CD8-positive, alpha-beta memory T cell (primary cell): ENCODE measurements at regions not wholly inside any gene's neighbourhood (a gene's known extent, or its start where the extent isn't known, plus 50 kb on each side); places are given as distances from the start of the nearest gene placed in this dataset.

ENCODE experiments used
- CTCF ChIA-PET: fragments of 350-600 bp; sonication (Branson Sonifier 250); formaldehyde crosslinking; loops from one replicate; lab custom pipeline; 2021; ENCODE audit warnings: antibody characterized with exemption; lab: Charles Lee
- POLR2A ChIA-PET: fragments of 350-600 bp; sonication (Branson Sonifier 250); formaldehyde crosslinking; loops from one replicate; lab custom pipeline; 2021; ENCODE audit warnings: antibody characterized with exemption; lab: Charles Lee
- DNase-seq, 5 donors: peaks; one replicate each; pipeline versions ENCODE4 v3.0.0 to v3.0.0-alpha.2; 2020 to 2022; ENCODE audit warnings: mixed read lengths in 1 of 5
- H3K27ac ChIP-seq: one replicate; pipeline ENCODE4 v1.7.0; 2013; ENCODE audit warnings: low read depth, mild to moderate bottlenecking, low read length, moderate library complexity
- H3K27me3 ChIP-seq: 2 replicates; pipeline ENCODE4 v1.7.0; 2013; ENCODE audit warnings: low read length, mild to moderate bottlenecking; ENCODE audit not compliant: insufficient read depth, poor library complexity, severe bottlenecking
- H3K36me3 ChIP-seq: 2 replicates; pipeline ENCODE4 v1.7.0; 2013; ENCODE audit warnings: mild to moderate bottlenecking, low read length, moderate library complexity; ENCODE audit not compliant: insufficient read depth
- H3K4me1 ChIP-seq: 2 replicates; pipeline ENCODE4 v1.7.0; 2013; ENCODE audit warnings: mild to moderate bottlenecking, low read length, moderate library complexity; ENCODE audit not compliant: insufficient read depth
- H3K4me3 ChIP-seq: 2 replicates; pipeline ENCODE4 v1.7.0; 2013; ENCODE audit warnings: mild to moderate bottlenecking, low read length
- H3K9me3 ChIP-seq: 2 replicates; pipeline ENCODE4 v1.7.0; 2013; ENCODE audit warnings: mild to moderate bottlenecking, low read length
- H3K27ac Mint-ChIP-seq, 8 donors: one replicate each; pipeline ENCODE4 v1.8.0; 2020 to 2021; ENCODE audit warnings: mixed read lengths in 8 of 8, mild to moderate bottlenecking in 6 of 8, inconsistent platforms in 3 of 8, moderate library complexity in 3 of 8
- H3K27me3 Mint-ChIP-seq, 2 donors: one replicate each; pipeline ENCODE4 v1.8.0; 2020 to 2021; ENCODE audit warnings: mixed read lengths in 2 of 2, mild to moderate bottlenecking in 1 of 2, moderate library complexity in 1 of 2
- H3K36me3 Mint-ChIP-seq, 3 donors: one replicate each; pipeline ENCODE4 v1.8.0; 2020 to 2021; ENCODE audit warnings: mixed read lengths in 3 of 3, inconsistent platforms in 1 of 3, mild to moderate bottlenecking in 1 of 3
- H3K4me1 Mint-ChIP-seq, 3 donors: one replicate each; pipeline ENCODE4 v1.8.0; 2020 to 2021; ENCODE audit warnings: mixed read lengths in 3 of 3, inconsistent platforms in 1 of 3, mild to moderate bottlenecking in 1 of 3
- H3K4me3 Mint-ChIP-seq, 7 donors: one replicate each; pipeline ENCODE4 v1.8.0; 2020 to 2021; ENCODE audit warnings: mixed read lengths in 7 of 7, mild to moderate bottlenecking in 6 of 7, moderate library complexity in 4 of 7, inconsistent platforms in 2 of 7
- H3K9me3 Mint-ChIP-seq, 5 donors: one replicate each; pipeline ENCODE4 v1.8.0; 2020 to 2022; ENCODE audit warnings: mixed read lengths in 5 of 5, mild to moderate bottlenecking in 3 of 5, moderate library complexity in 2 of 5, inconsistent platforms in 1 of 5

DNA sequence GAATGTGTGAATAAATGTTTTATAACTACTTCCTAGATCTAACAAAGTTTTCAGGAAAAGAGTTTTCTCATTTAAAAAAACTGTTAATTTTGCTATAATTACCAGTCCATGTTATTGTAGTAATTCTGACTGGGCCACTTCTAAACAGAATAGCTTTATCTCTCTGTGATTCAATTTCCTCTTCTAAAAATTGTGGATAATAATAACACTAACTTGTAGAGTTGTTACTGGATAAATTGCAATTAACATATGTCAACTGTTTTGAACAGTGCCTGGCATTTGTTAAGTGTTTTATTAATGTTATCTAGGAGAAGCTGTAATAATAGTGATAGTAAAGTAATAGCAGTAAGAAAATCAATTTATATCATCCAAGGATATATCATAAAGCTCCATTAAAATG is 162.3 kb downstream of the BTC start:
- Mint-ChIP-seq H3K36me3 (no peaks in the 10 kb centered on the region), H3K4me1 (peaks cover 0 to 5% (median 5%) of the 10 kb centered on the region in 3 donors), H3K9me3 (peaks cover 0 to 3% (median 0%) of the 10 kb centered on the region in 5 donors), H3K27me3 (peaks cover 2 to 7% of the 10 kb centered on the region in 2 donors), H3K27ac (no peak overlapping the region), H3K4me3 (no peak overlapping the region)
- H3K9me3 ChIP-seq: no peaks in the 10 kb centered on the region
- POLR2A ChIA-PET: no interaction called here
- peaks cover 14% of the 10 kb centered on the region for H3K4me1 ChIP-seq
- no peaks in the 10 kb centered on the region for H3K36me3 ChIP-seq
- H3K4me3 ChIP-seq: no peak overlapping the region
- H3K27ac ChIP-seq: no peak overlapping the region
- H3K27me3 ChIP-seq: no peaks in the 10 kb centered on the region
- no peak for DNase-seq
- CTCF ChIA-PET: no interaction called here

GRCh38 chr4:74632634-74633033 is 161.7 kb downstream of the BTC start:
- ChIA-PET CTCF (no interaction called here), POLR2A (no interaction called here)
- peak in 1 of 5 donors; percentile 41 for DNase-seq
- Histone ChIP-seq H3K36me3 (no peaks in the 10 kb centered on the region), H3K27ac (no peak overlapping the region), H3K4me1 (peaks cover 14% of the 10 kb centered on the region), H3K4me3 (no peak overlapping the region), H3K9me3 (no peaks in the 10 kb centered on the region), H3K27me3 (no peaks in the 10 kb centered on the region)
- Mint-ChIP-seq H3K27ac (no peak overlapping the region), H3K4me3 (peak overlapping the region in 1 of 7 donors; percentile 9), H3K27me3 (peaks cover 2 to 7% of the 10 kb centered on the region in 2 donors), H3K4me1 (peaks cover 0 to 5% (median 5%) of the 10 kb centered on the region in 3 donors), H3K36me3 (no peaks in the 10 kb centered on the region), H3K9me3 (peaks cover 0 to 3% (median 0%) of the 10 kb centered on the region in 5 donors)

GRCh38 chr4:74635074-74635473 is 159.2 kb downstream of the BTC start:
- POLR2A ChIA-PET: no interaction called here
- Mint-ChIP-seq H3K27ac (no peak overlapping the region), H3K36me3 (no peaks in the 10 kb centered on the region), H3K4me3 (no peak overlapping the region), H3K27me3 (peaks cover 4 to 20% of the 10 kb centered on the region in 2 donors), H3K4me1 (peaks cover 0 to 5% (median 5%) of the 10 kb centered on the region in 3 donors), H3K9me3 (peaks cover 0 to 3% (median 0%) of the 10 kb centered on the region in 5 donors)
- H3K36me3 ChIP-seq: no peaks in the 10 kb centered on the region
- CTCF ChIA-PET: no interaction called here
- no peaks in the 10 kb centered on the region for H3K9me3 ChIP-seq
- no peak overlapping the region for H3K27ac ChIP-seq
- H3K4me1 ChIP-seq: peaks cover 14% of the 10 kb centered on the region
- H3K4me3 ChIP-seq: no peak overlapping the region
- no peaks in the 10 kb centered on the region for H3K27me3 ChIP-seq
- no peak for DNase-seq

DNA sequence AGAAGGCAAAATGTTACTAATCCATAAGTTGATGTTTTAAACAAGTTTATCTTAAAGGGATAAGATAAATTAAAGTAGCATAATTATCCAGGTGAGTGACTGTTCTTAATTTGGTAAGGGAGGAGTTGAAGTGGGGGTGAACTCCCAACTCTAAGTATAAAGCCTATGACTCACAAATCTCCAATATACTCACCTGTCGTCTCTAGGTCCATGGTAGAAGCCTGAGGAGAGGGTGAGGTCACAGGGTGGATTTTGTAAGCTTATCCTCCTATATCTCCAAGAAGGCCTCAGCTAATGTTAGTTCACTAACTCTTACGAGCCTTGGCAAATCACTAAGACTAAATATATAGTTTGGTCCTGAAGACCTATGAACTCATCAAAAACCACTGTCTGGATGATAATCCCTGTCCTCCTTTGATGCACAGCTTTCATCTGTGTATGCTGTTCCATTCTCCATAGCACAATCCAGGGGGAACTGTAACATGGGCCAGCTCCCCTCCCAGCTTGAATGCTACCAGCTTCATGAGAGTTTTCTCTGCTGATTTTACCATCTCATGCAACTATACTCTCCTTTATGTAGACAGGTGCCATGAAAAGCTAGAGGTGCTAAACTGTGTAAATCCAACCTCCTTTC is 158.7 kb downstream of the BTC start:
- no peak overlapping the region for H3K4me3 Mint-ChIP-seq
- no peak overlapping the region for H3K27ac ChIP-seq
- no peaks in the 10 kb centered on the region for H3K27me3 ChIP-seq
- H3K9me3 Mint-ChIP-seq: peaks cover 0 to 3% (median 0%) of the 10 kb centered on the region in 5 donors
- CTCF ChIA-PET: no interaction called here
- no peaks in the 10 kb centered on the region for H3K9me3 ChIP-seq
- POLR2A ChIA-PET: no interaction called here
- H3K36me3 ChIP-seq: no peaks in the 10 kb centered on the region
- peaks cover 14% of the 10 kb centered on the region for H3K4me1 ChIP-seq
- peak overlapping the region in 1 of 8 donors; percentile 11 for H3K27ac Mint-ChIP-seq
- no peaks in the 10 kb centered on the region for H3K36me3 Mint-ChIP-seq
- no peak overlapping the region for H3K4me3 ChIP-seq
- peaks cover 0 to 5% (median 5%) of the 10 kb centered on the region in 3 donors for H3K4me1 Mint-ChIP-seq
- DNase-seq: no peak
- H3K27me3 Mint-ChIP-seq: peaks cover 4 to 20% of the 10 kb centered on the region in 2 donors

DNA sequence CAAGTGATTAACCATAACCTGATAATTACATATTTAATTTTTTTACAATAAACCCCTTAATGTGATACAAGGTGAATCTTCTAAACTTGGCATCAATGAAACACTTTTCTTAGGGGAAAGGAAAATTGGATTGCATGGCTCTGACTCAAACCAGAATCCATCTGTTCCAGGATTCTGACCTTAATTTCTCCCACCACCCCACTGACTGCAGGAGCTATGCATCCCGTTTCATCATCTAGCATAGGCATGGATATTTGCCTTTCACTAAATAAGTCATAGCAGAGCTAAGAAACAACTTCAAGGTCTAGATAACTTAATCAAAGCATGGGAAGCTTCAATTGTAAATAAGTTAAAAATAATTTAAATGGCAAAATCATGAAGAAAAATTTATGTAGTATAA is 156.3 kb downstream of the BTC start:
- Mint-ChIP-seq H3K36me3 (no peaks in the 10 kb centered on the region), H3K27me3 (peaks cover 4 to 17% of the 10 kb centered on the region in 2 donors), H3K4me1 (peaks cover 0 to 1% (median 0%) of the 10 kb centered on the region in 3 donors), H3K4me3 (no peak overlapping the region), H3K9me3 (no peaks in the 10 kb centered on the region), H3K27ac (no peak overlapping the region)
- no peaks in the 10 kb centered on the region for H3K9me3 ChIP-seq
- H3K27ac ChIP-seq: no peak overlapping the region
- no peak overlapping the region for H3K4me3 ChIP-seq
- CTCF ChIA-PET: no interaction called here
- DNase-seq: no peak
- peaks cover 11% of the 10 kb centered on the region for H3K4me1 ChIP-seq
- POLR2A ChIA-PET: no interaction called here
- no peaks in the 10 kb centered on the region for H3K27me3 ChIP-seq
- H3K36me3 ChIP-seq: no peaks in the 10 kb centered on the region

DNA sequence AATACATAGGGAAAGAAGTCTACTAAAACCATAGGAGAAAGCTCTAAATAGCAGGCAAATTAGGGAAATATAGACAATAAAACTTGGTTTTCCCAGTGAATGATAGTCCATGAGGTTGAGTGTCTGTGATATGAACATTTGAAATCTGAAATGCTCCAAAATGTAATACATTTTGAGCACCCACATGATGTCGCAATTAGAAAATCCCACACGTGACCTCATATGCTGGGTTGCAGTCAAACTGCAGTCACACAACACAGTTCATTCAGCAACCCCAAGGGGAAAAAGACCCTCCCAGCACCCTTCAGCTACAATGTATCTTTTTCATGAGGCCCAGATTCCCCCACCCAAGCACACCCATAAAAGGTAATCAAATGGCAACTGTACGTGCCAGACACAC is 155.6 kb downstream of the BTC start:
- Histone ChIP-seq H3K9me3 (no peaks in the 10 kb centered on the region), H3K27me3 (no peaks in the 10 kb centered on the region), H3K27ac (no peak overlapping the region), H3K4me3 (no peak overlapping the region), H3K36me3 (no peaks in the 10 kb centered on the region), H3K4me1 (peaks cover 5% of the 10 kb centered on the region)
- Mint-ChIP-seq H3K4me1 (no peaks in the 10 kb centered on the region), H3K9me3 (no peaks in the 10 kb centered on the region), H3K27me3 (peaks cover 4 to 17% of the 10 kb centered on the region in 2 donors), H3K36me3 (no peaks in the 10 kb centered on the region), H3K4me3 (no peak overlapping the region), H3K27ac (no peak overlapping the region)
- ChIA-PET POLR2A (no interaction called here), CTCF (no interaction called here)
- no peak for DNase-seq

DNA sequence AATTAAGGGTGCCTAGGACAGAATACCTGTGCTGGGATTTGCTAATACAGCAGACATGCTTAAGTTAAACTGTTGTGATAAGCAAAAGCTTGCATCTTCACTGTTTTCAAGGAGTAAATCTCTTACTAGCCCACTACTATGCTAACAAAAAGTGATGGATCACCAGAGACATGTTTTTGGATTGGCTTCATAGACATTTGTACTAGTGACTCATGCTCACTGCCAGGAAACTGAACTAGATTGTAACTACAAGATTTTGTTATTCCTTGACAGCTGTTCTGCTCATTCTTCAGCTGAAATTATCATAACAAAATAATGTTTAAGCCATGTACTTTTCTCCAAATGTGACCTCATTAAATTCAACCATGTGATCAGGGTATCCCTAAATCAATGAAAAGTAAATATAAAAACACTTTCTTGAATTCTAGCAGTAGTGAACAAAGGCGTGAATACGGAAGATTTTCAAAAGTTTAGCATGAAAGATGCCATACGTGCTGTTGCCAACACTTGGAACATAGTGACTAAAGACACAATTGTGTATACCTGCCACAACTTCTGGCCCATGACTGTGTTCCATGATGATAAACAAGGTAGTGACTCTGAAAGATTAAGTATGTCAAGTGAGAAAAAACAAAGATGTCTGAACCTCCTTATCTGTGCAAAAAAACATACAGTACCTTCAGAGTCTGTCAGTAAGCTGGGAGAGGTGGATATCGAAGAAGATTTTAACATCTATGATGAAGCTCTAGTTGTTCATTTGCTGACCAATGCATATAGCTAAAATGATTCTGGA is 154.0 kb downstream of the BTC start:
- H3K27me3 Mint-ChIP-seq: peaks cover 4 to 14% of the 10 kb centered on the region in 2 donors
- no peak overlapping the region for H3K27ac Mint-ChIP-seq
- Histone ChIP-seq H3K27ac (no peak overlapping the region), H3K4me3 (no peak overlapping the region), H3K27me3 (no peaks in the 10 kb centered on the region), H3K4me1 (no peaks in the 10 kb centered on the region), H3K36me3 (no peaks in the 10 kb centered on the region), H3K9me3 (no peaks in the 10 kb centered on the region)
- DNase-seq: no peak
- H3K36me3 Mint-ChIP-seq: no peaks in the 10 kb centered on the region
- H3K4me1 Mint-ChIP-seq: no peaks in the 10 kb centered on the region
- peaks cover 0 to 5% (median 0%) of the 10 kb centered on the region in 5 donors for H3K9me3 Mint-ChIP-seq
- POLR2A ChIA-PET: no interaction called here
- CTCF ChIA-PET: interaction anchor here (1.4 kb wide), 1 partner anchor 17 kb away, joined by 3 read pairs; no protein-coding TSS in a partner anchor
- H3K4me3 Mint-ChIP-seq: no peak overlapping the region

DNA sequence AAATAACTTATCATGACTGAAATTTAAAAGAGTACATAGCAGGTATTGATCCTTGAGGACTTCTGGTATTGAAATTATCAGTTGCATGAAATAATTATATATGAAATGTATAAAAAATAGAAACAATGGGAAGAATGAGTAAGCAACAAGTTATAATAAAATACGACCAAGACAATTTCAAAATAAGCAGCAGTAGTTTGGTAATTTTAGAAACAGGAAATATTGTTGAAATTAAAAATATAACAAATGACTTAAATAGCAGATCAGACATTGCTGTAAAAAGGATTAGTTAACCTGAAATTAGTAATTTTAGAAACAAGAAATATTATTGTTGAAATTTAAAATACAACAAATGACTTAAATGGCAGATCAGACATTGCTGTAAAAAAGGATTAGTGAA is 152.3 kb downstream of the BTC start:
- Mint-ChIP-seq H3K27ac (no peak overlapping the region), H3K4me3 (no peak overlapping the region), H3K9me3 (peaks cover 0 to 9% (median 0%) of the 10 kb centered on the region in 5 donors), H3K27me3 (peaks cover 6 to 13% of the 10 kb centered on the region in 2 donors), H3K36me3 (no peaks in the 10 kb centered on the region), H3K4me1 (no peaks in the 10 kb centered on the region)
- POLR2A ChIA-PET: no interaction called here
- Histone ChIP-seq H3K36me3 (no peaks in the 10 kb centered on the region), H3K27me3 (no peaks in the 10 kb centered on the region), H3K4me1 (no peaks in the 10 kb centered on the region), H3K4me3 (no peak overlapping the region), H3K9me3 (no peaks in the 10 kb centered on the region), H3K27ac (no peak overlapping the region)
- no peak for DNase-seq
- CTCF ChIA-PET: no interaction called here
